GM19099 (cell line): ENCODE measurements at regions not wholly inside any gene's neighbourhood (a gene's known extent, or its start where the extent isn't known, plus 50 kb on each side); places are given as distances from the start of the nearest gene placed in this dataset.

Source experiments
- POLR2A ChIP-seq: IDR thresholded peaks from 3 replicates; pipeline ENCODE4 v1.6.1; 2011; ENCODE audit warnings: low read depth; ENCODE audit not compliant: insufficient read length; ENCODE audit errors: extremely low read depth

DNA sequence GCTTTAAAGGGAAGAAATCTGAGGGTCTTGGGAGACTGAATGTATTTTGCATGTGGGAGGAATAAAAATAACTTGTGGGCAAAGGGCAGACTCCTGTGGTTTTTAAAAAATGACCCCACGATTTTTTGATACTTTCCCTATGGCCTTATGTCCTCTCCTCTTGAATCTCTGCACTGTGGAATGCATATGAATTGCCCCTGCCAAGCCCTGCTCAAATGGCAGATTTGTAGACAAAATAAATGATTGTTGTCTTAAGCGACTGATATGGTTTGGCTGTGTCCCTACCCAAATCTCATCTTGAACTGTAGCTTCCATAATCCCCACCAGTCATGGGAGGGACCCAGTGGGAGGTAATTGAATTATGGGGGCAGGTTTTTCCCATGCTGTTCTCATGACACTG is 223.8 kb downstream of the DACT1 start:
- TF ChIP-seq POLR2A: no peak

DNA sequence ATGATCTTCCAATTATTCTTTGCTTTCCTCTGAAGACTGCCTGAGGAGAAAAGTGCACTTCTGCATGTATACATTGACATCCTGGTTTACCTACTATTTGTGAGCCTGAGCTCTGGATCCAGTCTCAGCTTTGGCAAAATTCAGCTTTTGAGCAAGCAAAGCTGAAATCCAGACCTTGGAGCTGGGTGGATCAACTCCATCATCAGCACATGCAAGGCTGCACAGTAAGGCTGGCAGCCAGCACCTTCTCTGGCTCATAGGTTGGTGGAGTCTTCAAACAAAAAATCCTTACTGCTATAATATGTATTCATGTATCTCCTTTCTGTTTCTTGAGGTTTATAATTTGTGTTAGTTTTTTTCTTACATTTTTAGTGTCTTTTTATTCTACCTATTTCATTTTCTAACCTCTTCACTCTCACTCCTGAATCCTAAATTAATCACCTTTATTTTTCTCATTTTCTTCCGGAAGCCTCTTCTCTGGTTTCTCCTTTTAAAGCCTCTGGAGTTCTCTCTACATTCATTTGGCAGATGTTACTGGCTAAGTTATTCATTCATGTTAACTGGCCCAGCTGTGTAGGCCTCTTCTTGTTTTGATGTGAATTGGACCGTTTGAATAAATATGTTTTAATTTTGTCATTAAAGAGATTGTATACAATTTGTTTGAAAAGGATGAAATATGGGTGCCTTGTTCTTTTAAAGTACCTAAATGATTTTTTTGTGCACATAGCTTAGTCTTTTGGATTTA is 224.8 kb downstream of the DACT1 start:
- TF ChIP-seq POLR2A: no peak

DNA sequence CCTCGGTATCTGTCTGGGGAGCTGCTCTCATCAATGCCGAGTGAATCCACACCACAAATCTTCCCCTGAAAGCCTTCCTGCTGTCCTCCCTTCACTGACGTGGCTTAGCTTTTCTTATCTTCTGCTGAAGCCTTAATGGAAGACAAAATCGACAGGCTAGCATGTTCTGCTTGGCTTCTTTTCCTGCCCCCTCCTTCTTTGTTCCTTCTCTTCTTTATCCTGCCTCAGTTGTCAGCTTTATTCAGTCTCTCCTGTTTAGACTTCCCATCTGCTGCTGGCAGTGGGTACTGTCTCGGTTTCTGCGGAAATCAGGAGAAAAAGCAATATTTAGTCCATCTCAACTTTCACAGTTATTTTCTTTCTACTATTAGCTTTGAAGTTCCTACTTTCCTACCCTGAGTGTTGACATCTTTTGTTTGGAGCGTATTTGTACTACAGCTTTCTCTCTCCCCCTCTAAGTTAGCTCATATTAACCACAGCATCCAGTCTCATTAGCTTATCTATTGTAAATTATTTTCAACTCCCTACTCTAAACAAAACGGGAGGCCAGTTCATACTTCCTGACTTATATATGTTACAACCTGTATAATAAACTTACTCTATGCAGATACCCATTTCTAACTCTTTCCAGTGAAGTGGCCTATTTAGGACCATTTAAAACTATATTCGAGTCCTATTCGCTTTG is 226.0 kb downstream of the DACT1 start:
- TF ChIP-seq POLR2A: no peak

DNA sequence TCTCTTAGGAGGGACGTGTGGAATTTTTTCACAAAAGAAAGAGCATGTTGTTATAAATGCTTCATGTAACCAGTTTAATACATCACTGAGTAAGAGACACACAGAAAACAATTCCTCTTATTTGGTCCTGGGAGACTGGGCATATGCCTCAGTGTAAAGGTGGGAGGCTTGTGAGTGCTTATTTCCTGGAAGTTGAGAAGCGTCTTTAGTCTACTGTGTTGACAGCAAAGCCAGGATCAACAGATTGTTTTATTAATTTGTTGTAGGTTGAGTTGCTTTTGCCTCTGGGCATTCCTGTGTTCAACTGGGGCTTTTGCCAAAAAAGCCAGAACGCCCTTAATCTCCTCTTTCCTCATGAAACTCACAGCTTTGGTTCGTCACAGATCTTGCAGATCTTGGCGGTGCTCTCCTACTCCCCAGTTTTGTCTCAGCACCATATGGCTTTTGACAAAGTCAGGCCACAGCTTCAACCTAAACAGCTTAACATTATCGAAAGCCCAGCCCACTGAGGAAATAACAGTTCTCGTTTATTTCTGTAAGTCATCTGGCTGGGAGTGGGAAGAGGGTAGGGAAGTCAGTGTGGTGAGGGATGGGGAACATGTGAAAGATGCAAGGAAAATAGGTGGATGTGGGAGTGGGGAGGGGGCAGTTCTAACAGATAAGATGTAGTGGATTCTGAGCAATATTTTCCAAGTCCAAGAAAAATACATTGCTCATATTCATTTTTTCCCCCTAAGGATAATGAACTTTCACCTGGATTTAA is 227.2 kb downstream of the DACT1 start:
- no peak for TF ChIP-seq POLR2A

DNA sequence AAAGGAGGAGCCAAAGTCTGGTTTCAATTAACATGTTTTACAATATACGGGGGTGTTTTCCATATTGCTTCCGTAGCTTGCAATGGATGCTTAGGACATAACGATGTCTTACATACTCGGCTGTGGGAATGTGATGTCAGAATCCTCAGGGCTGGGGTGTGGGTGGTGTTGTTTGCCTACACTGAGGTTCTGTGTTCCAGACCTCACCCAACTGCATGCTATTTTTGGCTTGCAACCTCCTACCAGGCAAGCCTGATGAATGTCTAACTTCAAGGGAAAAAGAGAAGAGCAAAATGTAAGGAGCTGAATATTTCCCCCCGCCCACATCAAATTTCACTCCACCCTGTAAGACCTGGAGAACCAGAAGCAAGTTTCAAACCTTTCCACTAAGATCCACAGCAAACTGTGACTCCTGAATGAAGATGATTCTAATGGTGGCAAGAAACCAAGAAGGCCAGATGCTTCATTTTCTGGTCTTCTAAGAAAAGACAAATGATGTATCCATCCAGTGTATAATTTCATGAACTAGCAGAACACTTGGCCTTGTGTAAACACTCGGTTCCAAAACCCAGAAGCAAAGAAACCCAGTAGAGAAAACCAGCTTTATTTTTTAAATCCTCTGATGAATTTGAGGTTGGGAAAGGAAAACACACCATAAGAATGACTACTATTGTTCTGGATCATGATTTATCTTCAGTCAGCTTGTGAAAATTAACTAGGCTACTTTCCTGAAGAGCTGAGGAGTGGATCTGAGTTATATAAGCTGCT is 227.9 kb downstream of the DACT1 start:
- TF ChIP-seq POLR2A: no peak

DNA sequence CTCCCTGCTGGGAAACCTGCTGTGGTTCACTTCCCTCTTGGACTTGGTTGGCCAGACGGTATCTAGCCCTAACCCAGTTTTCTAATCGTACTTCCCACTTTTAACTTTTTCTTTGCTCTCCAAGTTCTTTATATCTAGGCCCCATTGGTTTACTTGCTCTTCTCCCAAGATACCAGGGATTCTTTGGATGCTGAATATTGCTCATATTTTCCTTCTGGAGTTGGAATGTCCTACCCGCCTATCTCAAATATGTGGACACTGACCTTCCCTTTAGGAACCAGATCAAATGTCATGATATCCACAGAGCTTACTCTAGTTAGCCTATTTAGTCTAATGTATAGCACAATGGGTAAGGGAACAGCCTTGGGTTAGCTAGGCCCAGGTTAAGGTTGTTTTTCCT is 228.6 kb downstream of the DACT1 start:
- TF ChIP-seq POLR2A: no peak

DNA sequence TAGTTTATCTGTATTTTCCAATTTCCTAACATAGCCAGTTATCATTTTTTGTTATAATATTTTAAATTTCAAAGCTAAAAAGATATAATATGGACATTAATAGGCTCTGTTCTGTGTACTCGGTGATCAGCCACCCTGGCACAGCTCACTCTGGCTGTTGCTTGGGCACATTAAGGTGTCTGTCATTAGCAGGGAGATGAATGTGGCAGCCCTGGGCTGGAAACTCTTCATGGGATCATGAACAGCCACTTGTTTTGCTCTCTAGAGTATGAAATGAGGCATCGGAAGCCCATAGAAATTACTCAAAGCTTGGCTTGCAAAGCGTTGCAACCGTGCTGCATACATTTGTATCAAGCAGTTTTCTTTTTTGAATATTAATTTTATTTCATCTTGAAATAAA is 233.2 kb downstream of the DACT1 start:
- no peak for TF ChIP-seq POLR2A

DNA sequence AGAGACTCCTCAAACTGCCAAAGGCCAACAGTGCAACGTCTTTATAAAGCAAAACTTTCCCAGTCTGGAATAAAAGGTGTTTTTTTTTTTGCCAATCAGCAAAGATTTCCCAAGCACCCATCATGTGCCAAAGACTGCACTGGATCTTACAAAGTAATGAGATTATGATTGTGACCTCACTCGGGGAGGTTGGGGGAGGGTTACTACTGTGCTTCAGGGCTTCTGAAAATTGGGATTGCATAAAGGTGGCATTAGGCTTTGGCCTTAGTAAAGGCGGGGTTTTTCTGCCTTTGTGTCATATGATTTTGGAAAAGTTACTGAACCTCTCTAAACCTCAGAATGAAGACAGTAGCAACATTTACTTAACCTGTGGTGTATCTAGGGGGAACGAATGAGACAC is 233.8 kb downstream of the DACT1 start:
- TF ChIP-seq POLR2A: no peak

DNA sequence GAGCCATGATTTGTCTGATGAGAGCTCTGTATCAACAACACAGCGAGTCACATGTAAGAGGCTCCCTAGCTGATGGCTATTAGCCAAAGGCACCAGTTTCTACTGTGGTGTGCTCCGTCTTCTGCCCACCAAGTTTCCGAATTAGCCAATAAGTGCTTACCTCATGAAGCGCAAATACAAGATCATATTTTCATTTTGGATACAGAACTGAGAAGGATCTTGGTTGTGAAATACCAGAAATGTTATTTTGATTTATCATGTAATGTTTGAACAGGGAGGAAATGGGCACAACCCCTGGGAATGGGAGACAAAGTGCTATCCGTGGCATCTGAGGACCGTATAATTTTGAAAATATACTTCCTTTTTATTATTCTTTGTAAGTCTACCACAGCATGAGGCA is 234.3 kb downstream of the DACT1 start:
- TF ChIP-seq POLR2A: no peak

DNA sequence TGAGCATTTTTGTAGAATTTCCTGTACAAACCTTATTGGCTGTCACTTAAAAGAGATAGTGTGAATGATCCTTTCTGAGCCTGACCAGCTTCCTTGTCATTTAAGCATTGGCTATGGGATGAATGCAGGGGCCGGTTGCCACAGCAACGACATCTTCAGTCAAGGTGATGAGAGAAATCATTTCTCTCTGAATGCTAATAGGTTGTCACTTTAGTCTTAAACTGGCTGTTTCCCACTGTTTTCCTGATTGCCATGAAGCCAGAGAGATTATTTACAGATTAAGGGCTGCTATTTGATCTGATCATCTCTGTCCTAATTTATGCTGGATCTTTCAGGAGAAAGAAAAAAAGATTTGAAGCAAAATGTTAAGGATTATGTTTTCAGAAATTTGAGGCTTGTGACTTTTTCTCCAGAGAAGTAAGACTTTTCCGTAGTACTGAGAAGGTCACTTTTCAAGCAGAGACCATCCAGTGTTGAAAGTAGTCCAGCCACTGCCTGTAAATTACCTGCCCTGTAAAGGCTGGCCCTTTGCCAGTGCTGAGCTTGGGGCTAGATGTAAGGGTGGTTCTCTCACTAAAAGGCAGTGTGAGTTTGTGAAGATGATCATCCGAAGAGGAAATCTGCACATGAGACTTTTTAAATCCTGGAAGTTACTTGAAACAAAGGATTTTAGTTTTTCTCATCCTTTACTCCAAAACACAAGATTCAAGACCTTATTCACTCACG is 235.6 kb downstream of the DACT1 start:
- TF ChIP-seq POLR2A: no peak

DNA sequence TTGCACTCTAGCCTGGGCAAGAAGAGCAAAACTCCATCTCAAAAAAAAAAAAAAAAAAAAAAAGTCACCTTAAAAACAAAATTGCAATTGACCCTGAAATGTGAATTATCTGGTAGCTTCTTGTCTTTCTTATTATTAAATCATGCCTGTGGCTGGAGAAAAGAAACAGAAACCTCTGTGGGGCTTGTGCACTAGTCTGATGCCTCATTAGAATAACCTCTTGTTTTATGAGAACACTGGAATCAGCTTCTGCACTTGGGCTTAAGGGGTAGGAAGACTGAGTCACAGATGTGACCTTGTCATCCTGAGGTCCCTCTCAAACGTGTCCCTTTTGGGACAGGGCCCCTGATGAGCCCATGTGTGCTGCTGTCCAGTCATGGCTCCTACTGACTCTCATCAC is 237.9 kb downstream of the DACT1 start:
- TF ChIP-seq POLR2A: no peak

DNA sequence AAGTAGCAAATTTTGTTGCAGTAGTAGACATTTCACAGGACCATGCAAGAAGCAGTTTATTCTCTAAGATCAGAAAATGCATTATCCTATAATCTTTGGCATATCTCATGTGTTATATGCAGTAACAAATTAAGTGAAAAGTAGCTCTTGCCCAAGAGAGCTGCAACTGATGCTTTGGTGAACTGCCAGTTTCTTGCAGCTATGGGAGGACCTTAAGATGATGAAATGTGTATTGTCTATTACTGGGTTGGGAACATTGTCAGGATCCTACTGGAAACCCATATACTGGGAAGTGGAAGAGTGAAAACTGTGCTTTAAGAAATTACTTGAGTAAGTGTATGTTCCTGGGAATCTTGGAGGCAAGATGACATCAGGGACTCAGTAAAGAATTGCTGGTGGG is 238.8 kb downstream of the DACT1 start:
- no peak for TF ChIP-seq POLR2A

DNA sequence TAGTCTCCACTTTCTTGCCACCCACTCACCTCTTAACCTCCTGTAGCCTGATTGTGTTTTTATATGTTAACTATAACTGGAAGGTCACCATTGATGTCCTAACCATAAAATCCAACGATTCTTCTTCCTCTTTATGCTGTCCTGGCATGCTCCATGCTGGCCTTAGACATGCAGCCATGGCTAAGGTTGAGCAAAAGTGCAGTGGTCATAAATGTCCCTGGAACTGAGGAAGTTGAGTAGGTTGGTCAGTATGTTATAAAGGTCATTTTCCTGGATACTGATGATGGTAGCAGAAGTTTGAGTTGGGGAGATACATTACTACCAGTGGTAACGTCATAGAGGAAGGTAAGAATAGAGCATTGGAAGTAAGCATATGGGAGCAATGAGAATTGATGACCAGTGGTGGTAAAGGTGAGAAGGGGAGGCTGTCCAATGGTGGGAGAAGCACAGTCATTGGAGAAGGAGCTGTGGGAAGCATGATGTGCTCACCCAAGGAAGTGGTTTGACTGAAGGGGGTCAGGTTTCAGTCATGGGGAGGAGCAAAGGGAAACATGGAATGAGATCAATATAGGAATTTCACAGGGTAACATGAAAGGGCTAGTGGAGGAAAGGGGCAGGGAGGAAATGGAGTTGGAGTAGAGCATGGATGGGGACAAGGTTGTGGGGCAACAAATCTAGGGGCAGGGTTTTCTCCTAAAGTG is 240.8 kb downstream of the DACT1 start:
- no peak for TF ChIP-seq POLR2A

DNA sequence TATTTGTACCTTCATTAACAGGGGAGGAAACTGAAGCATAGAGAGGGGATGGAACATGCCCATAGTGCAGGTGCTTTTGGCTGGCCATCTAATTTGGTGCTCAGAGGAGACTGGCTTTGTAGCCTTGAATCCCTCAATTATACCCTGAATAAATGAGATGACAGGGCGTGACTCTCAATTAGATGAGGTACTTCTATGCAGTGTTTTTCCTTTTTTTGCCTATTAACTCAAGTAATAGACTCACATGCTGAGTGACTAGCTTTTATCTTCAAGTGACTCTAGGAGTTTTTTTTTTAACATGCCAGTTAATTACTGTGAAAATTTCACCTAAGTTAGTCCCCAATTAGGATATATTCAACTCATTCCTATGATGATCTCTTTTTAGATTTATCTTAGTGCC is 243.7 kb downstream of the DACT1 start:
- TF ChIP-seq POLR2A: no peak

DNA sequence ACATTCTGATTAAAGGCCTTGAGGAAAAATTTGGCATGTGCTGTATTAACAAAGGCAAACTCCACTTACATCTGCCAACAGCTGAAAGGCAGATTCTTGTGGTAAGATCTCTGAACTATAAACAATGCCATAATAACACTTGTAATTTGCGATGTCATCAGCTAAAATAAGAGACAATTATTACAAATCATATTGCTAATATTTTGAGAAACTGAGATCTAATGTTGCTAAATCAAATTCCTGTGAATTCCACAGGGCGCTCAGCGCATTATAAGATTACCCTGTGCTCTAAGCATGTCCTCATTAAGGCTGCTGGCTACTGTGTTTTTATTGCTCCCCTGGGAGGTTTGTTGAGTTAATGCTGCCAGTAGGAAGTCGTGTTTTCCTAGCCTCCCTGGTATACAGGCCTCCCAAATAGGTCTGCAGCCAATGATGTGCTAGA is 244.8 kb downstream of the DACT1 start:
- TF ChIP-seq POLR2A: no peak

DNA sequence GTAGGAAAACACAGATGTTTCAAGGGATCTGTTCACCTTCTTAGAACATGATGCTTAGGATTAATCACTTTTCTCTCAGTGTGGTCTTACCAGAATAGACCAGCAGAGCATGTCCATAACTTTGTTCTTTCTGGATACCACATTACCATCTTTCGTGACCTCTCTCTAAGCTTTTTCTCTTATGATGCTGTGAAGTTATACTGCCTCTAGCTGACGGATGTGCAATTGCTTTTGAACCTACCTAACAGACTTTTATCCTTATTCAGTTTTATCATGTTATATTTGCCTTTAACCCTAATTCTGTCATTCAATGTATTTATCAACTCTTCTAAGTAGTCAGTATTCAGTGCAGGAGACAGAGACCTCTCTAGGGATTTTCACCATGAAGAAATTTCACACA is 246.7 kb downstream of the DACT1 start:
- TF ChIP-seq POLR2A: no peak
